HG03097 (cell line): ENCODE measurements at regions not wholly inside any gene's neighbourhood (a gene's known extent, or its start where the extent isn't known, plus 50 kb on each side); places are given as distances from the start of the nearest gene placed in this dataset.

ENCODE experiments used
- ATAC-seq: cut with Tn5 transposase; IDR thresholded peaks from one replicate; pipeline ENCODE4 v1.9.1; 2021; ENCODE audit not compliant: unreplicated experiment, low FRiP score

GRCh38 chr1:94708299-94708685, 111.9 kb upstream of the SLC44A3 start:
- no peak for ATAC-seq

- ATAC-seq, result no peak
These were observed 112.5 kb upstream of the SLC44A3 start for GRCh38 chr1:94707321-94708298.

GRCh38 chr1:94702442-94702815, 117.7 kb upstream of the SLC44A3 start:
- no peak for ATAC-seq

GRCh38 chr1:94701796-94702441, 118.2 kb upstream of the SLC44A3 start:
- ATAC-seq, result no peak

GRCh38 chr1:94698759-94699502, 121.2 kb upstream of the SLC44A3 start:
- ATAC-seq, result no peak

- ATAC-seq, result no peak
These were observed 121.8 kb upstream of the SLC44A3 start for GRCh38 chr1:94698356-94698755.

GRCh38 chr1:94697839-94698238, 122.3 kb upstream of the SLC44A3 start:
- ATAC-seq, result no peak

GRCh38 chr1:94694226-94694915, 125.8 kb upstream of the SLC44A3 start:
- no peak for ATAC-seq

- ATAC-seq, result no peak
These were observed 126.7 kb upstream of the SLC44A3 start for GRCh38 chr1:94693435-94693834.

- no peak for ATAC-seq
These were observed 127.1 kb upstream of the SLC44A3 start for GRCh38 chr1:94693029-94693428.

- ATAC-seq, result no peak
These were observed 131.5 kb upstream of the SLC44A3 start for GRCh38 chr1:94688646-94689045.

- ATAC-seq, result no peak
These were observed 133.3 kb upstream of the SLC44A3 start for GRCh38 chr1:94686882-94687281.

GRCh38 chr1:94684690-94685250, 135.4 kb upstream of the SLC44A3 start:
- ATAC-seq, result no peak

GRCh38 chr1:94683886-94684285, 136.3 kb upstream of the SLC44A3 start:
- no peak for ATAC-seq

- ATAC-seq, result no peak
These were observed 138.4 kb upstream of the F3 start for GRCh38 chr1:94680039-94680377.

- ATAC-seq, result no peak
These were observed 137.9 kb upstream of the F3 start for GRCh38 chr1:94679332-94680038.

GRCh38 chr1:94678202-94678848, 136.8 kb upstream of the F3 start:
- ATAC-seq, result no peak

- ATAC-seq, result no peak
These were observed 136.2 kb upstream of the F3 start for GRCh38 chr1:94677714-94678113.

- no peak for ATAC-seq
These were observed 135.5 kb upstream of the F3 start for GRCh38 chr1:94677087-94677486.
